ENCODE measurements at regions not wholly inside any gene's neighbourhood (a gene's known extent, or its start where the extent isn't known, plus 50 kb on each side); places are given as distances from the start of the nearest gene placed in this dataset.

GRCh38 chr2:121142452-121142851 lies 142.6 kb downstream of the TFCP2L1 start:
- no peak for FAIRE-seq
- no peak for TF ChIP-seq CEBPZ (IDR thresholded peaks at IDR 0.05; ENCODE audit: low read length)
- no peak for TF ChIP-seq KLF15 (CRISPR knock-in tag; IDR thresholded peaks at IDR 0.05; ENCODE audit: borderline replicate concordance)
- no peak for TF ChIP-seq GPBP1L1 (CRISPR knock-in tag; IDR thresholded peaks at IDR 0.05)
- no peak for TF ChIP-seq GATAD2A (CRISPR knock-in tag; IDR thresholded peaks at IDR 0.05)
- no peak for TF ChIP-seq JUN (CRISPR knock-in tag; IDR thresholded peaks at IDR 0.05)
- no peak for TF ChIP-seq ZNF574 (CRISPR knock-in tag; IDR thresholded peaks at IDR 0.05)
- no peak for TF ChIP-seq RBM39 (IDR thresholded peaks at IDR 0.05; ENCODE audit: low read depth, low read length, poor library complexity, severe bottlenecking)
- no peaks in the 10 kb centered on the region for H3K79me2 ChIP-seq (ENCODE audit: insufficient read depth, low read length)
- ATAC-seq, result no peak
- no peak overlapping the region for H3K4me3 ChIP-seq (replicated peaks in 1 of 3; ENCODE audit: insufficient read depth in 1 of 3, low read depth in 2 of 3, low read length in 3 of 3)
- no TSS peak for BruUV-seq (replicated peaks)
- H3K9me3 ChIP-seq (ENCODE audit: low read length), result no peaks in the 10 kb centered on the region
- H3K4me1 ChIP-seq (ENCODE audit: insufficient read depth, low read length), result no peaks in the 10 kb centered on the region
- ChIA-PET CTCF (ENCODE audit: low intra/inter-chr PET ratio, low total read pairs) (no interaction called here), POLR2A (no interaction called here)
- no peaks in the 10 kb centered on the region for H4K20me1 ChIP-seq (ENCODE audit: insufficient read depth, low read length)
- H3K9ac ChIP-seq (ENCODE audit: insufficient read depth, low read depth, low read length), result no peak overlapping the region
- 8% methylated on average over 2 of the region's 2 CpGs for whole genome bisulfite sequencing (ENCODE audit: low lambda C conversion rate)
- no peak for DNase-seq (ENCODE audit: low spot score)
- no peaks in the 10 kb centered on the region for H3K36me3 ChIP-seq (replicated peaks in 1 of 2; ENCODE audit: control insufficient read depth in 1 of 2, insufficient read depth in 2 of 2, low read length in 2 of 2)
- intact Hi-C loops (cut with micrococcal nuclease; ENCODE audit: unreplicated experiment), result no loop called here
- in situ Hi-C loops (cut with HindIII; ENCODE audit: extremely low pct_ligation_motif_present, low pct_unique_long_range_greater_than_20kb), result no loop called here
- H2AFZ ChIP-seq (ENCODE audit: low read length), result no peak overlapping the region
- H3K27me3 ChIP-seq (ENCODE audit: control insufficient read depth in 1 of 2, insufficient read depth in 2 of 2, low read length in 2 of 2), result peaks cover 0 to 31% of the 10 kb centered on the region in 2 experiments; a peak in 3 of 5 replicates
- no peak overlapping the region for H3K4me2 ChIP-seq (ENCODE audit: low read depth, low read length)
- H3K27ac ChIP-seq (ENCODE audit: extremely low read length, insufficient read depth, low read length), result no peak overlapping the region

Measured in HepG2 (cell line).